Ramos (cell line): ENCODE measurements at regions not wholly inside any gene's neighbourhood (a gene's known extent, or its start where the extent isn't known, plus 50 kb on each side); places are given as distances from the start of the nearest gene placed in this dataset.
"Not testable (repeated sequence)": the region's sequence is repeated elsewhere in the genome, so short reads cannot be mapped to it uniquely, and the experiment has no call there.

Source experiments
- in situ Hi-C: fragments of 300-500 bp; cut with MboI; formaldehyde crosslinking; loops from one replicate; pipeline ENCODE4 v1.14.3; 2022; ENCODE audit warnings: low sequenced_read_pairs; ENCODE audit not compliant: unreplicated experiment

DNA sequence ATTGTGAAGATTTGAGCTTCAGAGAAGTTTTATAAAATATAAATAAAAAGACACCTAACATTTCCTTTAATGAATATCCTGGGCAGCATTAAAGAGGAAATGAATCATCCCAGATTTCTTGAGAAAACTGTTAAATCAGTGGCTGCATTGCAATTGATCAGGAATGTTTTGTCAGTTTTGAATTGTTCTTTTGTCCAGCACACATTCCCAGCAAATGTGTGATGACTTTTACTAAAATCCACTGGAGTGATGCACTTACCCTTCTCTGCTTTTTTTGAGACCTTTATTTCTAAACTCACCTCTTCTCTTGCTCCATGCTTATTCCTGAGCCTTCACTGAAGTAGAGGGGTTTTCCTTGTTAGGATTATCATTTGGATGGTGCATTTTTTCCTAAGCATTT lies 1307.2 kb downstream of the CDH8 start:
- in situ Hi-C loops = no loop called here

GRCh38 chr16:60727851-60728250 lies 1308.4 kb downstream of the CDH8 start:
- in situ Hi-C loops = no loop called here

- in situ Hi-C loops = no loop called here
These were observed 1316.2 kb downstream of the CDH8 start for GRCh38 chr16:60720060-60720459.

- in situ Hi-C loops = no loop called here
These were observed 1318.4 kb downstream of the CDH8 start for GRCh38 chr16:60717808-60718207.

DNA sequence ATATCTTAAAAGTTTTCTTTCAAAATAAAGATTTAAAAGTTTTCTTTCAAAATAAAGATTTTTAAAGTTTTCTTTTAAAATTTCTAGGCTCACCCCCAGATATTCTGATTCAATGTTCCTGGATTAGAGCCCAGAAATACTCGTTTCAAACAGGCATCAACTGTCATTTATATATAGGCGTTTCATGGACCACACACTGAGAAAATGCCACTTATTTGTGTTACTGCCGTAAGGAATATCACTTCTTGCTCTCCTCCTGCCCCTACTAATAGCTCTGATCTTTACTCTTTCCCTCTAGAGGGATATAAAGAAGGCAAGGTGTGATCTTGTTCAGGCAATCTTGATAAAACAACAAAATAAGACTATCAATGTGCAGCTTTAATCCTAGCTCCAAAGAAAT lies 1324.1 kb downstream of the CDH8 start:
- in situ Hi-C loops = no loop called here

DNA sequence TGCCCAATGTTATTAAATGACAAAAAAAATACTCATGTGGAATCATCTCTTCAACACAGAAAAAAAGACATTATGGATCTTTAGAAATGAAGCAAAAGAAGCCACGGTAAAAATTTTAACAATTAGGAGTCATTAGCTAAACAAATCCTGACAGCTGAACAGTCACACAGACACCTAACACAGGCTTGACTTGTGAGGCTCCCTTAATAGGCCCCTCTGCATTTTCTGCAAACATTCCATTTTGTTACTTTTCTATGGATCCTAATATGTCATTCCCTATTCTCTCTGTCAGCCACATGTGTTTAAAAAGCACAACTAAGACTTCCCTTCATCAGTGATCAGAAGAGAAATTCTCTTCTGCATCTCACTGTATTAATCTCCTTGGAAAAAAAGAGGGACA lies 1331.5 kb downstream of the CDH8 start:
- in situ Hi-C loops = no loop called here

- in situ Hi-C loops = no loop called here
These were observed 1333.1 kb downstream of the CDH8 start for GRCh38 chr16:60703096-60703495.

GRCh38 chr16:60686824-60687223 lies 1349.4 kb downstream of the CDH8 start:
- in situ Hi-C loops = no loop called here

GRCh38 chr16:60684002-60684401 lies 1352.2 kb downstream of the CDH8 start:
- in situ Hi-C loops = no loop called here

DNA sequence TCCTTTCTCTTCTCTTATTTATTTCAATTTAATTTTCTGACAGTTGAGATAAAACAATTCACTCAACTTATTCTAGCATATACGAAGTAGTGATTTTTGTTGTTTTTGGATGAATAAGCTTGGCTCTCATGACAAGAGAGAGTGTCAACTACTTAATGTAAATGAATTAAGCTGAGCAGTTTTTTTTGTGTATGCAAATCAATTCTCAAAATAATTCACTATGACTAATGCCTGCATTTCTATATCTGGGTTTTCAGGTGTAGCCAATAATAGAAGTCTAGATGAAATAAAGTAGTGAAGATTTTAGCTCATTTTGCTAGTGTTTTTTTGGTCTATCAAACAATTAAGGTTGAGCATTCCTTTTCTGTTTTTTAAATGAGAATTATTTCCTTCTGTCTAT lies 1354.0 kb downstream of the CDH8 start:
- in situ Hi-C loops = no loop called here

- in situ Hi-C loops = no loop called here
These were observed 1355.2 kb downstream of the CDH8 start for GRCh38 chr16:60681043-60681442.

DNA sequence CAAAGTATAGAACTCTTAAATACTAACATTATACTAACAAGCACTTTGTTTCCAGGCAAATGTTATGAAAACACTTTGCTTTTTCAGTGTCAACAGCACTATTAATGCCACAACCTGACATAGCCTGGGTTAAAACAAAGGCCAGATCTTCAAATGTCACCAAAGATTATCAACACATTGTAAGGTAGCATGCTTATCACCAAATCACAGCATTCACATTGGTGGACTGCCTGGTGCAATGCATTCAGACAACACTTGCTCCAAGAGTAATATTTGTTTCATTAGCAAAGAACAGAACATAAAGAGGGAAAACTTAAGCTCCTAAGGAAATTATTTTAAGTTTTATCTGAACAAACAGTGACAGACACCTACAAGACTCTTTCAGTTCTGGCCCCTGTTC lies 1361.2 kb downstream of the CDH8 start:
- in situ Hi-C loops = no loop called here

- in situ Hi-C loops = no loop called here
These were observed 1362.0 kb downstream of the CDH8 start for GRCh38 chr16:60674241-60674640.

GRCh38 chr16:60655514-60656153 lies 1380.6 kb downstream of the CDH8 start:
- in situ Hi-C loops = no loop called here

DNA sequence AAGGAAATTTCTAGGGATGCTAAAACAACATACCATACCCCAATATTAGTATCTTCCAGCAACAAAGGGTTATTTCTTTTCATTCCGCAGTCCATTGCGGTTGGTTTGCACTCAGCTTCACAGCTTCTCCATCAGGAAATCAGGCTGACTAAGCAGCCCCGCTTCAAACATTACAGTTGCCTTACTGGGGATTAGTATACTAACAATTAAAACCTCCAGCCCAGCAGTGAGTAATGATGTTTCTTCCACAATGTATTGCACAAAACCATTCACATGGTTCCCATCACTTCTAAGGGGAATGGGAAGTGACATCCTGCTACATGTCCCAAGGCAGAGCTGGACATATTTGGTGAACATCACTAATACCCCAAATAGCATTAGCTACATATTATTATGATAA lies 1384.9 kb downstream of the CDH8 start:
- in situ Hi-C loops = no loop called here

- in situ Hi-C loops = no loop called here
These were observed 1387.9 kb downstream of the CDH8 start for GRCh38 chr16:60648290-60648689.

- in situ Hi-C loops = not testable (repeated sequence)
These were observed 1388.8 kb downstream of the CDH8 start for GRCh38 chr16:60647388-60647787.

GRCh38 chr16:60646631-60647030 lies 1389.6 kb downstream of the CDH8 start:
- in situ Hi-C loops = no loop called here

- in situ Hi-C loops = no loop called here
These were observed 1390.7 kb downstream of the CDH8 start for GRCh38 chr16:60645541-60645940.

GRCh38 chr16:60642956-60643355 lies 1393.3 kb downstream of the CDH8 start:
- in situ Hi-C loops = no loop called here

DNA sequence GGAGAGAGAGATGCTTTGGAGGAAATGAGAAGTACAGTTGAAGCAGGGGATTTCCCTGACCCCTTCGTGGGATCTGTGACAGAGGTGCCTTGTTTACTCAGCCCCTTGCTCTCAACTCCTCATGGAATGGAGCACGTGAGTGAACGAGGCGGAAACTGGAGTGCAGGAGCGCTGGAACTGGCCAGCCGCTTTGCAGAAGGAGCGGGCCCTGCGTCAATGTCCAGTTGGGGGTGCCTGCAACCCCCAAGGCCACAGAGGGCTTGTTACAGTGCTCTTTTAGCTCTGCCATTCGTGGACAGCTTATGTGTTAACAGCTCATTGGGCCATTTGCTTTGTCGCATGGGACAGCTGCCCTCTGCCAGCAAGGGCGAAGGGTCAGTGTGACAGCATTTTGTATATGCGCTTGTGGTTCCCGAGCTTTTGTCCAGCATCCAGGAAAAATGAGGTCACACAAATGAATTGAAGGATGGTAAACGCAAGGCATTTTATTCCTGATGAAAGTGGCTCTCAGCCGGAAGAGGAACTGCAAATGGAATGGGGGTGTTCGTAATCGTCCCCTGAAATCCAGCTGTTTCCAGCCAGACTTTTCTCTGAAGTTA lies 1395.1 kb downstream of the CDH8 start:
- in situ Hi-C loops = no loop called here

DNA sequence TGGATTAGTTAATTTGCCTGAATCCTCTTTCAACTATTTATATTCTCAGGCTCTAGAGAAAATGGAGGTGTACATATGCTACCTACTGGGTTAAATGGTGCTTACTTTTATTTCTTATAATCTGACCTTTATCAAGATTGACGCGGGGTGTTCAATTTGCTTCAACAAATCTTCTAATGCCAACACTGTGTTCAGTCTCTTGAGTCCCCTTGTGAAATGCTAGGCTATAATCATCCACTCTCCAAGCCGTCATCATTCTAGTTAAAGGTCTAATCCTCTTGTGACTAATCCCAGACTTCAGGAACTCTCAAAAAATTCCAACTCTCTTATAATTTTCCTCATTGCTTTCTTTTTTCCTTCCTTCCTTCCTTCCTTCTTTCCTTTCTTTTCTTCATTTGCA lies 1396.2 kb downstream of the CDH8 start:
- in situ Hi-C loops = no loop called here
